GM06990 (cell line): ENCODE measurements at regions not wholly inside any gene's neighbourhood (a gene's known extent, or its start where the extent isn't known, plus 50 kb on each side); places are given as distances from the start of the nearest gene placed in this dataset.

ENCODE experiments used
- DNase-seq: peaks from one replicate; pipeline ENCODE4 v3.0.0-alpha.2; 2011; ENCODE audit not compliant: insufficient read length; ENCODE audit errors: extremely low read depth
- H3K27me3 ChIP-seq: replicated peaks from 2 replicates; pipeline ENCODE4 v1.6.0; 2011; ENCODE audit warnings: low read length; ENCODE audit not compliant: control insufficient read depth, insufficient read depth
- H3K36me3 ChIP-seq: 2 replicates; pipeline ENCODE4 v1.5.1; 2011; ENCODE audit warnings: low read length; ENCODE audit not compliant: control insufficient read depth, insufficient read depth
- H3K4me3 ChIP-seq: replicated peaks from 2 replicates; pipeline ENCODE4 v1.5.1; 2011; ENCODE audit warnings: low read depth, mild to moderate bottlenecking, control low read depth, low read length
- TF ChIP-seq, protein P1 (sequence below): IDR thresholded peaks from 2 replicates; pipeline ENCODE4 v1.5.1; 2011; ENCODE audit warnings: low read length, control low read depth, mild to moderate bottlenecking, inconsistent platforms; ENCODE audit not compliant: insufficient read depth, poor library complexity, severe bottlenecking

- Histone ChIP-seq H3K27me3 (no peaks in the 10 kb centered on the region), H3K36me3 (no peaks in the 10 kb centered on the region), H3K4me3 (no peak overlapping the region)
- no peak for DNase-seq
- TF ChIP-seq, protein P1, sequence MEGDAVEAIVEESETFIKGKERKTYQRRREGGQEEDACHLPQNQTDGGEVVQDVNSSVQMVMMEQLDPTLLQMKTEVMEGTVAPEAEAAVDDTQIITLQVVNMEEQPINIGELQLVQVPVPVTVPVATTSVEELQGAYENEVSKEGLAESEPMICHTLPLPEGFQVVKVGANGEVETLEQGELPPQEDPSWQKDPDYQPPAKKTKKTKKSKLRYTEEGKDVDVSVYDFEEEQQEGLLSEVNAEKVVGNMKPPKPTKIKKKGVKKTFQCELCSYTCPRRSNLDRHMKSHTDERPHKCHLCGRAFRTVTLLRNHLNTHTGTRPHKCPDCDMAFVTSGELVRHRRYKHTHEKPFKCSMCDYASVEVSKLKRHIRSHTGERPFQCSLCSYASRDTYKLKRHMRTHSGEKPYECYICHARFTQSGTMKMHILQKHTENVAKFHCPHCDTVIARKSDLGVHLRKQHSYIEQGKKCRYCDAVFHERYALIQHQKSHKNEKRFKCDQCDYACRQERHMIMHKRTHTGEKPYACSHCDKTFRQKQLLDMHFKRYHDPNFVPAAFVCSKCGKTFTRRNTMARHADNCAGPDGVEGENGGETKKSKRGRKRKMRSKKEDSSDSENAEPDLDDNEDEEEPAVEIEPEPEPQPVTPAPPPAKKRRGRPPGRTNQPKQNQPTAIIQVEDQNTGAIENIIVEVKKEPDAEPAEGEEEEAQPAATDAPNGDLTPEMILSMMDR = no peak
These were observed 618.9 kb upstream of the SLC39A10 start for GRCh38 chr2:195038153-195038552.

DNA sequence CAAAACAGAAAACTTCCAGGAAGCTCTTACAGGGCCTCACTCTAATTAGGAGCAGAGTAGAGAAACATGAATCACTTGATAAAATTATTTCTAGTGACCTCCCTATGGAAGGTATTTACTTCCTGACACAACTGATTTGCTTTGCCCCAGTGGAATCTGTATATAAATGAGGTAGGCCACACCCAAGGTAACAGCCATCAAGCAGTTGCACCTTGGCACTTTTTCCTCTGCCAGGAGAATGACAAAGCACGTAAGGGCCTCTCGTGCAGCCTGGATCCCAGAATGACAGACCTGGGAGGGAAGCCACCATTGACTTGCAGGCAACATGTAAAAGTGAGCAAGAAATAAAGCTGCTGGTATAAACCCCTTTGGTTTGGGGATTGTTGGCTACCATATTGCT lies 620.0 kb upstream of the SLC39A10 start:
- no peak for DNase-seq
- Histone ChIP-seq H3K4me3 (no peak overlapping the region), H3K27me3 (no peaks in the 10 kb centered on the region), H3K36me3 (no peaks in the 10 kb centered on the region)
- TF ChIP-seq, protein P1 = no peak

DNA sequence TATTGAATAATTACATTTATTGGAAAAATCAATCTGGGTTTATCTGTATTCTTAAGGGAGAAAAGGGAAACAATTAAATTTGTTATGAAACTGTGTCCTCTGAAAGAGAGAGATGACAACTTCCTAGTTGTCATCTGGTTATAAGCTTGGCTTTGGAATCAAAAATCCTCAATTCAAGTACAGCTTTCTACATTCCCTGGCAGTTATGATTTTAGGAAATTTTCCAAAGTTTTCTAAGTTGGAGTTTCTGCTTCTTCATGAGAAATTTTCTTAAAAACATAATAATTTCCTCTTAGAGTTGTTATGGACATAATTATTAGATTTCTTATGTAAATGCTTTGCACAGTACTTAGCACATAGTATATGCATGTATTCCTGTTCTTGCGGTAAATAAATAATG lies 625.6 kb upstream of the SLC39A10 start:
- H3K27me3 ChIP-seq = no peaks in the 10 kb centered on the region; the same call in 1 of the 2 replicates
- TF ChIP-seq, protein P1 = no peak
- no peak overlapping the region for H3K4me3 ChIP-seq
- no peak for DNase-seq
- no peaks in the 10 kb centered on the region for H3K36me3 ChIP-seq

GRCh38 chr2:195029804-195030654 lies 627.0 kb upstream of the SLC39A10 start:
- H3K27me3 ChIP-seq = no peaks in the 10 kb centered on the region; the same call in 1 of the 2 replicates
- no peak for DNase-seq
- TF ChIP-seq, protein P1 = no peak
- H3K4me3 ChIP-seq = no peak overlapping the region
- no peaks in the 10 kb centered on the region for H3K36me3 ChIP-seq

GRCh38 chr2:195027947-195028346 lies 629.1 kb upstream of the SLC39A10 start:
- no peak overlapping the region for H3K4me3 ChIP-seq
- no peak for DNase-seq
- H3K27me3 ChIP-seq = no peaks in the 10 kb centered on the region; the same call in 1 of the 2 replicates
- TF ChIP-seq, protein P1 = no peak
- no peaks in the 10 kb centered on the region for H3K36me3 ChIP-seq
